ENCODE measurements at regions not wholly inside any gene's neighbourhood (a gene's known extent, or its start where the extent isn't known, plus 50 kb on each side); places are given as distances from the start of the nearest gene placed in this dataset.
"Not testable (repeated sequence)": the region's sequence is repeated elsewhere in the genome, so short reads cannot be mapped to it uniquely, and the experiment has no call there.

- no peaks in the 10 kb centered on the region for H3K27me3 ChIP-seq (ENCODE audit: control insufficient read depth, insufficient read depth, low read length)
- no peak overlapping the region for H3K9ac ChIP-seq
- no peaks in the 10 kb centered on the region for H3K36me3 ChIP-seq (ENCODE audit: control insufficient read depth, insufficient read depth, low read length)
- TF ChIP-seq CTCF (IDR thresholded peaks at IDR 0.05) = no peak
- H3K79me2 ChIP-seq = no peaks in the 10 kb centered on the region
- no peak overlapping the region for H3K27ac ChIP-seq
- no peak overlapping the region for H3K4me2 ChIP-seq (ENCODE audit: low read length)
- no peak overlapping the region for H2AFZ ChIP-seq
- H3K4me1 ChIP-seq = no peaks in the 10 kb centered on the region
- H3K4me3 ChIP-seq (ENCODE audit: low read depth, low read length) = no peak overlapping the region
- H3K9me3 ChIP-seq (ENCODE audit: control insufficient read depth, low read length) = no peaks in the 10 kb centered on the region
These were observed 155.8 kb upstream of the FNDC3A start for GRCh38 chr13:48819899-48820298.

DNA sequence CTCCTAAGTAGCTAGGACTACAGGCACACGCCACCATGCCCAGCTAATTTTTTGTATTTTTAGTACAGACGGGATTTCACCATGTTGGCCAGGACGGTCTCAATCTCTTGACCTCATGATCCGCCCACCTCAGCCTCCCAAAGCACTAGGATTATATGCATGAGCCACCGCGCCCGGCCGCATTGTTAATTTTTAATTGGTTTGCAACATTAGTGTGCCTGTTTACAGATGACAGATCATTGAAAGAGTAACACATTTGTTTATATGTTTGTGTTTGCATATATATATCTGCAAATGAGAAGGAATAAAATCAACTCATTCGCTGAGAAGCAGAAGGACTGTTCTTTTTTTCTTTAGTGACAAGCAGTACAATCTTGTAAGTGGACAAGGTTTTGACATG is 152.2 kb upstream of the FNDC3A start:
- not testable (repeated sequence) for H3K9me3 ChIP-seq (ENCODE audit: control insufficient read depth, low read length)

GRCh38 chr13:48826039-48826438 is 149.7 kb upstream of the FNDC3A start:
- H3K4me1 ChIP-seq = no peaks in the 10 kb centered on the region
- no peak for TF ChIP-seq CTCF (IDR thresholded peaks at IDR 0.05)
- H3K36me3 ChIP-seq (ENCODE audit: control insufficient read depth, insufficient read depth, low read length) = no peaks in the 10 kb centered on the region
- no peak overlapping the region for H3K4me3 ChIP-seq (ENCODE audit: low read depth, low read length)
- H3K9ac ChIP-seq = no peak overlapping the region
- no peak overlapping the region for H2AFZ ChIP-seq
- no peaks in the 10 kb centered on the region for H3K9me3 ChIP-seq (ENCODE audit: control insufficient read depth, low read length)
- H3K4me2 ChIP-seq (ENCODE audit: low read length) = no peak overlapping the region
- H3K79me2 ChIP-seq = no peaks in the 10 kb centered on the region
- H3K27ac ChIP-seq = no peak overlapping the region
- no peaks in the 10 kb centered on the region for H3K27me3 ChIP-seq (ENCODE audit: control insufficient read depth, insufficient read depth, low read length)

More for the DNA sequence above, 152.2 kb upstream of the FNDC3A start:
- not testable (repeated sequence) for H2AFZ ChIP-seq; H3K4me2 ChIP-seq (ENCODE audit: low read length); H3K4me3 ChIP-seq (ENCODE audit: low read depth, low read length); H3K36me3 ChIP-seq (ENCODE audit: control insufficient read depth, insufficient read depth, low read length); H3K79me2 ChIP-seq; H3K9ac ChIP-seq; H3K27me3 ChIP-seq (ENCODE audit: control insufficient read depth, insufficient read depth, low read length); H3K4me1 ChIP-seq; H3K27ac ChIP-seq

- not testable (repeated sequence) for H3K4me3 ChIP-seq (ENCODE audit: low read depth, low read length); H3K9ac ChIP-seq; H3K27ac ChIP-seq; H2AFZ ChIP-seq; H3K9me3 ChIP-seq (ENCODE audit: control insufficient read depth, low read length); H3K36me3 ChIP-seq (ENCODE audit: control insufficient read depth, insufficient read depth, low read length); H3K4me2 ChIP-seq (ENCODE audit: low read length); H3K79me2 ChIP-seq; H3K4me1 ChIP-seq; H3K27me3 ChIP-seq (ENCODE audit: control insufficient read depth, insufficient read depth, low read length)
These were observed 148.7 kb upstream of the FNDC3A start for GRCh38 chr13:48826922-48827454.

DNA sequence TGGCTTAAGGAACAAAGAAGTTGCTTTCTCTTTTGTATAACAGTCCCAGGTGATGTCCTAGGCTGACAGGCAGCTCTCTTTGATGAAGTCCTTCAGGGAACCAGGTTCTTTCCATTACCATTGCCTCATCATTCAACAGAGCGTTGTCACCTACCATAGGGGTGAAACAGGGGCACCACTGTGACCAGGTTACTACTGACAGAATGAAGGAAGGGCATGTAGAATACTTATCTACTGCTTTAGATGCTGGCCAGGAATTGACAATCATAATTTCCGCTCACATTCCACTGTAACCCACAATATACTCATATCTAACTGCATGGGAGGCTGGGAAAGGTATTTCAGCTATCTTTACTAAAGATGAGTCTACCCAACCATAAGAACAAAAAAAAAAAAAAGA is 148.0 kb upstream of the FNDC3A start:
- Histone ChIP-seq H3K79me2 (no peaks in the 10 kb centered on the region), H3K27ac (no peak overlapping the region), H3K4me3 (ENCODE audit: low read depth, low read length) (no peak overlapping the region), H2AFZ (no peak overlapping the region), H3K36me3 (ENCODE audit: control insufficient read depth, insufficient read depth, low read length) (no peaks in the 10 kb centered on the region), H3K4me2 (ENCODE audit: low read length) (no peak overlapping the region), H3K9ac (no peak overlapping the region), H3K27me3 (ENCODE audit: control insufficient read depth, insufficient read depth, low read length) (no peaks in the 10 kb centered on the region), H3K4me1 (no peaks in the 10 kb centered on the region), H3K9me3 (ENCODE audit: control insufficient read depth, low read length) (no peaks in the 10 kb centered on the region)
- no peak for TF ChIP-seq CTCF (IDR thresholded peaks at IDR 0.05)

- Histone ChIP-seq H2AFZ (no peak overlapping the region), H3K4me2 (ENCODE audit: low read length) (no peak overlapping the region), H3K9me3 (ENCODE audit: control insufficient read depth, low read length) (no peaks in the 10 kb centered on the region), H3K4me1 (no peaks in the 10 kb centered on the region), H3K27ac (no peak overlapping the region), H3K9ac (no peak overlapping the region), H3K36me3 (ENCODE audit: control insufficient read depth, insufficient read depth, low read length) (no peaks in the 10 kb centered on the region), H3K79me2 (no peaks in the 10 kb centered on the region), H3K27me3 (ENCODE audit: control insufficient read depth, insufficient read depth, low read length) (no peaks in the 10 kb centered on the region), H3K4me3 (ENCODE audit: low read depth, low read length) (no peak overlapping the region)
- TF ChIP-seq CTCF (IDR thresholded peaks at IDR 0.05) = no peak
These were observed 146.7 kb upstream of the FNDC3A start for GRCh38 chr13:48828962-48829411.

Measured in parathyroid adenoma (tissue), 2 donors.